IPS-NIHi7 (cell line): ENCODE measurements at regions not wholly inside any gene's neighbourhood (a gene's known extent, or its start where the extent isn't known, plus 50 kb on each side); places are given as distances from the start of the nearest gene placed in this dataset.
"Not testable (repeated sequence)": the region's sequence is repeated elsewhere in the genome, so short reads cannot be mapped to it uniquely, and the experiment has no call there.

Source experiments
- DNase-seq: peaks from one replicate; pipeline ENCODE4 v3.0.0; 2012; ENCODE audit warnings: mixed read lengths; ENCODE audit errors: extremely low spot score

DNA sequence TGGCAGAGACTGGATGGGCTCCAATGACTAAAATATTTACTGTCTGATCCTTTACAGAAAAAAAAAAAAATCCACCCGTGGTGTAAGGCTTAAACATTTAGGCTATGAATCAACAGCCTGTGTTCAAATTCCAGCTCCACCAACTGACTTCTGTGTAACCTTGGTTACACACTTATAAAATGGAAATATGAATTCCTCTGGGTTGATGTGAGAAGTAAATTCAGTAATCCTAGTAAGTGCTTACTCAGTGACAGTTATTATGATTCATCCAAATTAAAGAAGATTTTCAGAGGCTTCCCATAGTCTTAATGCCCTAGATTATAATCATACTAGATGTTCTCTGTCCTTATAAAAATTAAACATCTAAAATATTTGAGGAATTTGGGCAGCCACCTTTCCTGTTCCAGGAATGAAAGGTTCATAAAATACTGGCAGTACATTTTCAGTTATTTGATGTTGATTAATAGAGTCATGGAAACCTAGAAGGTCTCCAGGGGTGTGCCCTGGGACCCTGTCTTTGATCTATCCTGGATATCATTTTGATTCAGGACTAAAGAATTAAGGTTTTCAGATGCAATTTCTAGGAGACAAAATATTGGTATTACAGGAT lies 180.3 kb upstream of the ZNF217 start:
- DNase-seq: no peak

- not testable (repeated sequence) for DNase-seq
Observed at GRCh38 chr20:53773066-53773791, 179.6 kb upstream of the ZNF217 start.

DNA sequence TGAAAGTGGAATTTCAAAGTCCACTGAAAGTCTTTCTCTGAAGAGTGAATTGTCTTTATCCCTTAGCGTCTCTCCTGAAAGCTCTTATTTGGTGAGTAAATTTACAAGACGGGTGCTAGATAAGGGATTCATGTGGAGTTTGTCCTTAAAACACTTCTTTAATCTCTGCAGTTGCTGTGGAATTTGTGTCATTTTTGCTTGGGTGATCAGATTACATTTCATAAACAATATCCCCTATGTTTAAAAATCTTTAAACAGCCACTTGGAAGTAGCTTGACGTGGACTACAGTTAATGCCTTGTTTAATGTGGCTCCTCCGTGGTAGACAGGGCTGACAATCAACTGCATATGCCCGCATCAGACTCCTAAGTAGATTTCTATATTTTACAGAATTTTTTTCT lies 175.4 kb upstream of the ZNF217 start:
- no peak for DNase-seq

DNA sequence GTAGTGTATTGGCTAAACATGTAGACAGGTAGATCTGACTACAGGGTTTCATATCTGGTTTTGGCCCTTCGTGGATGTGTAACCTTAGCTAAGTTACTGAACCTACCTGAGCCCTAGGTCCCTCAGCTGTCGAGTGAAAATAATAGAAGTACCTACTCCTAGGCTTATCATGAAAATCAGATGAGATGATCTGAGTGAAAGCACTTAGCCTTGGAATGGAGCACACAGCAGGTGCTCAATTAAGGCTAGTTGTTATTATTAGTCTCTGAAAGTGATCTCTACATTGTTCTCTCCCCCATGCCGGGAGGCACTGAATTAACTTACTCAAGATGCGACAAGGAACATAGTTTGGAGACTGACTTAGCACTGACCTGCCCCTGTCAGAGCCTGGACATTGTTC lies 174.7 kb upstream of the ZNF217 start:
- DNase-seq: peak; percentile 47

- no peak for DNase-seq
Observed at GRCh38 chr20:53767206-53767930, 173.7 kb upstream of the ZNF217 start.

DNA sequence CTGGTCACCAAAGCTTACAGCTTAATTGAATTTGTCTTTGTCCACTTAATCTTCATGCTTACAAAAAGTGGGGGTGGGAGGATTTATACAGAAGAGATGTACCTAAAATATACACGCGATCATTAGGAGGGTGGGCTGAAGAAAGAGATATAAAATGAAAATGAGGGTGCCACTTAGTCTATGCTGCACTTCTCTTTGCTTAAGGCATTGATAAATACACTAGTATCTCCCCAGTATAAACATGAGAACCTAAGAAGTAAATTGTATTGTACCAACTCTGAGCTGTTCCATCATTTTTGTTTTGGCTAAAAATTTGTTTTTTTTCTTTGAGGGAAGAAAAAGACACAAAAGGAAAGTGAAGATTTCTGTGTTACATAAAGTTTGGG lies 170.8 kb upstream of the ZNF217 start:
- DNase-seq: no peak

DNA sequence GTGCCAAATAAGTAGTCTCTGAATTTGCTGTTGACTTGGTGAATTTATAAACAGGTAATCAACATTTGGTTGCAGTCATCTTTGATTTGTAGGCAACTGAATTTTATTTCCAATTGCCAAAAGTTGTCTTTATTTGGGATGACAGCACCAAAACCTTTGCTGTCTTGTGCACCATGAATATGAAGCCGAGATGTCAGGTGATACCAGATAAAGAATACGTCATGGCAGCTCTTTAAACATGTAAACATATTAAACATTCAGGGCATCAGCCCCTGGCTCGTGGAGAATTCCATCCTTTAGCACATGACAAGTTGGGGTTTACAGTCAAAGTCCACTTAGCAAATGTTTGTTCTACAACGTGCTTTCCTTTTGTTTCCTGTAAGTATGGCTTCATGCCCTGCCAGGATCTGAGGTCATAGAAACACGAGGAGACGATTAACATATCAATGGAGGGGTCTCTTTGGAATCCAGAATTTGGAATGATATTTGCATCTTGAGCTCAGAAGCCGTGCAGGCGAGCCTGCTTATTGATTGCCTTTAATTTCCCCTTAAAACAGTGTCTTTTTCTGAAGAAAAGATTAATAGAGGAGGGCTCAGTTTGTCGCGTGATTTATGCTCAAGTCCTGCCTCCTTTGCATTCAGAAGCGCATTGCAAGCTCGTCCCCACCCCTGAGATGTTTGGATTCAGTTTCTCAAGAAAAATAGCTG lies 170.2 kb upstream of the ZNF217 start:
- peak; percentile 49 for DNase-seq

DNA sequence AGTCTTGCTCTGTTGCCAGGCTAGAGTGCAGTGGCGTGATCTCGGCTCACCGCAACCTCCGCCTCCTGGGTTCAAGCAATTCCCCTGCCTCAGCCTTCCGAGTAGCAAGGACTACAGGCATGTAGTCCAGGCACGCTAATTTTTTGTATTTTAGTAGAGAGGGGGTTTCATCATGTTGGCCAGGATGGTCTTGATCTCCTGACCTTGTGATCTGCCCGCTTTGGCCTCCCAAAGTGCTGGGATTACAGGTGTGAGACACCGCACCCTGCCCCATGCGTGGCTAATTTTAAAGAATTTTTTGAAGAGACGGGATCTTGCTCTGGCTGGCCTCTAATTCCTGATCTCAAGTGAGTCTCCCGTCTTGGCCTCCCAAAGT lies 168.8 kb upstream of the ZNF217 start:
- DNase-seq: not testable (repeated sequence)

- no peak for DNase-seq
Observed at GRCh38 chr20:53760025-53760441, 166.4 kb upstream of the ZNF217 start.

DNA sequence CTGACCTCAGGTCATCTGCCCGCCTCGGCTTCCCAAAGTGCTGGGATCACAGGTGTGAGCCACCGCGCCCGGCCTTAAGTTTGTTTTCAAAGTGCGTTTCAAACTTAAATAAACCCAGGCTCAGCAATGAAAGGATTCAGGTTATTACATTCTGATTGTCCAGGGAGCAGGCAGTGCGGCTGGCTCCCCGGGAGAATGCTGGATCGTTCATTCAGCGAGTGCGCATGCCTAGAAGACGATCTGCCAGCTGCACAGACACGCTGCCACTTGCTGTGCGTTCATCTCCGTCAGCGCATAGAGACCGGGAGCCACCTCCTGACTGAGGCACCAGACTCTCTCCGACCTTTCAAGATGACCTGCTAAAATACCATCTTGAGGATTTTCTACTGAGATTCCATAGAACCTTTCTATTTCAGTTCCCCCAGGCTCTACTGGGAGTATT lies 163.9 kb upstream of the ZNF217 start:
- no peak for DNase-seq

- DNase-seq: no peak
Observed at GRCh38 chr20:53755733-53756531, 162.3 kb upstream of the ZNF217 start.

GRCh38 chr20:53753880-53754459 lies 160.3 kb upstream of the ZNF217 start:
- DNase-seq: no peak

- no peak for DNase-seq
Observed at GRCh38 chr20:53752971-53753879, 159.6 kb upstream of the ZNF217 start.

GRCh38 chr20:53752583-53752970 lies 158.9 kb upstream of the ZNF217 start:
- no peak for DNase-seq

DNA sequence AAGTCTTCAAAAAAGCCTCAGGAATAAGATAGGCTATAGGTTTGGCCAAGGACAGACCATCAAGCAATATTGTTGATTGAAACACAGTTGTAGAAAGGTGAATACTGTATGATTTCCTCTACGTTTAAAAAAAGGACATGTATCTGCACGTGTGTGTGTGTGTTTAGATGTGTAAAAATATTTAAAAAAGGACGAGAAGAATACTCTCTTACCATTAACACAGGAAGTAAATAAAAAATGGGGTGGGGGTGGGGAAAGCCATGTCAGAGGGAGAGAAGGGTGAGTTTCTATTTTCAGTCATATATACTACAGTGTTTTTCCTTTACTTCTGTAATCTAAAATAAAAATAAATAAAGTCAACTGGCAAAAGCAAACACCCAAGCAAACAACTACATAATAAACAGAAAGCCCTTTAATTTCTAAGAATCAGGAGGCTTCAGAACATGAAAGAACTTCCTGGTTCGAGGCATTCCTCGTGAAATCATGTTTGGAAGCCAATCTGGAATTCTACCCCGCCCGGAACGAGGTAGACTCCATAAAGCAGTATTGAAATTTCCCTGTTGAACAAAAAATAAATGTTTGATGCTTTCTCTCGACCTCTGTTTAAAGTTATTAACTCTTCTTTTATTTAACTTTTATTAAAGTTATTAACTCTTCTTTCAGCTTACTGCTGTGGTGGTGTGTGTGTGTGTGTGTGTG lies 158.1 kb upstream of the ZNF217 start:
- DNase-seq: no peak

DNA sequence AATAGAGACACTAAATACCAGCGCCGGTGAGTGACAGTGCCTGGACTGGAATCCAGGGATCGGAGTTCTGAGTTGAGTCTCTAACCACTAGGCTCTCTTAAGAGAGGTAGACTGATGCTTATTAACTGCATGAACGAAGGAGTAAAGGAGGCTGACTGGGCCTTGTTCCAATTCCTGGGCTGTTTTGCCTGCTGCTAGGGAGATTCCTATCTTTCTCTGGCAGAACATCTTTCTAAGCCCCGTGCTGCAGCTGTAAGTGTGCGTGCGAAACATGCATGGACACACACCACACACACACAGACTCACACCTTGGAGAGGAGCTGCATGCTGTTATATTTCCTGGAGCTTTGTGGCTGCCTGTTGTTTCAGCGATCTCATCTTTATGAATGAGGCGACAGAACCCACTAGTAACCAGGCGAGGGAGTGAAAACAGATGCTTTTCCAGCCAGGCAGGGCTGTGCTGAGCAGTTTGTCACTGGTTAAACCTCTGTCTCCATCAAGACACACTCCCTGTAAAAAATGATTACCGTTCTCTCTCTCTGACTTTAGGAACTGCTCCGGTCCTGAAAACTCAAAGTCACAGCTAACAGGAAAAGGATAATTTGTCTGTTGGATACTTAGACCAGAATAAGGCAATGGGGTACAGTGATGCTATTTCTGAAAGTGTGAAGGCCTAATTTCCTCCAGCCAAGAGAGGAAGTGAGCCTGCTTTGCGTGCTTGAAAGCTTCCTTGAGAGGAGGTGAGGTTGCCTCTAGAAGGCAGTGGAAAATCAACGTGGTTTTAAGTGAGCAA lies 157.4 kb upstream of the ZNF217 start:
- DNase-seq: no peak

DNA sequence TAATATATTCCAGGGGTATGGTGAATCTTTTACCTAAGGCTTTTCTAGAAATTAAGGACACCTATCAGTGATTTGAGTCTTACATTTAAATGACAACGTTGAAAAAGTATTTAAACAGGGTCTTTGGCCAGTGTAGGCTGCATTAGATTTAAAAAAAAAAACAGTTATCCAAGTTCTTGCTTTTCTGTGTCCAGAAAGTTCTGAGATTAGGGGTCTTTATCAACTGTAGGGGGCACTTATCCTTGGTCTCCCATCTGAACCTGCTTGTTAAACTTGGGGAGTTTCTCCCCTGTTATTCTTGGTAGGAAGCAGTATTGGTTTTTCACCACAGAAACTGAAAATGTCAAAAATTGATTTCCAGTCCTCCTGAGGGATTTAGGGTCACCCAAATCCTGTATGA lies 155.9 kb upstream of the ZNF217 start:
- no peak for DNase-seq

- no peak for DNase-seq
Observed at GRCh38 chr20:53748821-53749421, 155.3 kb upstream of the ZNF217 start.
